HepG2 (cell line): ENCODE measurements at regions not wholly inside any gene's neighbourhood (a gene's known extent, or its start where the extent isn't known, plus 50 kb on each side); places are given as distances from the start of the nearest gene placed in this dataset.
A peak's percentile ranks its signal among the peaks of the same experiment; 100 is the strongest.

ENCODE experiments used
- ATAC-seq: fragments of 200-7000 bp; cut with Tn5 transposase; 3 replicates; pipeline ENCODE4 v1.9.1; 2020; ENCODE audit warnings: mild to moderate bottlenecking, moderate library complexity
- BruUV-seq: library from RNA; stranded (reverse); fragments of 400-500 nt; replicated peaks from 2 replicates; lab custom pipeline; 2021; lab: Mats Ljungman, UMichigan
- CTCF ChIA-PET: fragments of 300-600 bp; formaldehyde crosslinking; extraction: SDS; loops from one replicate; lab custom pipeline; 2021; ENCODE audit warnings: low total read pairs, inconsistent platforms, low intra/inter-chr PET ratio; lab: Yijun Ruan, JAX
- POLR2A ChIA-PET: fragments of 350-600 bp; sonication (Branson Sonifier 250); formaldehyde crosslinking; loops from one replicate; lab custom pipeline; 2020; ENCODE audit warnings: antibody characterized with exemption, inconsistent platforms; lab: Yijun Ruan, JAX
- DNase-seq: peaks from one replicate; pipeline ENCODE4 v3.0.0-alpha.2; 2015; ENCODE audit warnings: low spot score
- FAIRE-seq: peaks from 3 replicates; lab custom pipeline; 2011; peaks lifted over from hg19 to GRCh38; lab: Jason Lieb, UNC
- H2AFZ ChIP-seq: one replicate; pipeline ENCODE4 v1.6.1; 2011; ENCODE audit warnings: low read length, inconsistent platforms
- H3K27ac ChIP-seq: fragments of 300-600 bp; 3 replicates; pipeline ENCODE4 v1.8.0; 2011; ENCODE audit warnings: mixed run types, mild to moderate bottlenecking, mixed read lengths, low read length, inconsistent platforms; ENCODE audit not compliant: insufficient read depth; ENCODE audit errors: extremely low read length
- H3K27me3 ChIP-seq, 2 experiments: fragments of 200-600 bp in 1 of 2; 2 replicates in 1 of 2; 3 replicates in 1 of 2; pipeline versions ENCODE4 v1.6.0 to v1.8.0; 2011; ENCODE audit warnings: low read length in 2 of 2, mild to moderate bottlenecking in 2 of 2, moderate library complexity in 2 of 2, inconsistent platforms in 1 of 2; ENCODE audit not compliant: insufficient read depth in 2 of 2, control insufficient read depth in 1 of 2
- H3K36me3 ChIP-seq, 2 experiments: fragments of 200-600 bp in 1 of 2; replicated peaks in 1 of 2; 2 replicates in 1 of 2; 3 replicates in 1 of 2; pipeline versions ENCODE4 v1.5.1 to v1.8.0; 2011; ENCODE audit warnings: low read length in 2 of 2, inconsistent platforms in 1 of 2; ENCODE audit not compliant: insufficient read depth in 2 of 2, control insufficient read depth in 1 of 2
- H3K4me1 ChIP-seq: 2 replicates; pipeline ENCODE4 v1.5.1; 2012; ENCODE audit warnings: low read length, inconsistent platforms; ENCODE audit not compliant: insufficient read depth
- H3K4me2 ChIP-seq: 2 replicates; pipeline ENCODE4 v1.6.0; 2011; ENCODE audit warnings: low read depth, low read length, inconsistent platforms
- H3K4me3 ChIP-seq, 3 experiments: fragments of 200-600 bp in 1 of 3; sonication (generic), shearing (Covaris generic) in 1 of 3; replicated peaks in 1 of 3; 2 replicates each; pipeline ENCODE4 v1.5.1; 2011 to 2016; ENCODE audit warnings: low read length in 3 of 3, inconsistent platforms in 2 of 3, low read depth in 2 of 3, mild to moderate bottlenecking in 2 of 3, control low read depth in 1 of 3, mixed read lengths in 1 of 3; ENCODE audit not compliant: insufficient read depth in 1 of 3
- H3K79me2 ChIP-seq: one replicate; pipeline ENCODE4 v1.6.1; 2011; ENCODE audit warnings: low read length, inconsistent platforms; ENCODE audit not compliant: insufficient read depth
- H3K9ac ChIP-seq: 2 replicates; pipeline ENCODE4 v1.6.0; 2011; ENCODE audit warnings: mild to moderate bottlenecking, low read depth, low read length, inconsistent platforms; ENCODE audit not compliant: insufficient read depth
- H3K9me3 ChIP-seq: 2 replicates; pipeline ENCODE4 v1.5.1; 2012; ENCODE audit warnings: mild to moderate bottlenecking, low read length
- H4K20me1 ChIP-seq: 2 replicates; pipeline ENCODE4 v1.6.0; 2011; ENCODE audit warnings: inconsistent platforms, mild to moderate bottlenecking, low read length, moderate library complexity; ENCODE audit not compliant: insufficient read depth
- ASH2L ChIP-seq: fragments of 300-600, 200-600 bp; sonication (generic); IDR thresholded peaks from 2 replicates; pipeline ENCODE4 v1.7.0; 2017; ENCODE audit warnings: low read depth, mild to moderate bottlenecking, moderate library complexity, mixed read lengths, low read length; ENCODE audit not compliant: insufficient read length
- IRF1 ChIP-seq: sonication (generic); formaldehyde crosslinking; IDR thresholded peaks from 2 replicates; pipeline ENCODE4 v1.4.0; 2020; ENCODE audit warnings: low read depth, mild to moderate bottlenecking, missing genetic modification reagents
- LRRFIP1 ChIP-seq: sonication (generic); formaldehyde crosslinking; conservative IDR thresholded peaks from 2 replicates; pipeline ENCODE4 v1.4.0; 2020; ENCODE audit warnings: missing genetic modification reagents
- MAFK ChIP-seq, 2 experiments: IDR thresholded peaks in 1 of 2; conservative IDR thresholded peaks in 1 of 2; 2 replicates each; pipeline ENCODE4 v1.6.1; 2011; ENCODE audit warnings: improper control_type of control experiment in 2 of 2, low read length in 2 of 2
- MEF2D ChIP-seq: sonication (generic); formaldehyde crosslinking; IDR thresholded peaks from 2 replicates; pipeline ENCODE4 v1.5.1; 2020; ENCODE audit warnings: mild to moderate bottlenecking, missing genetic modification reagents
- NFATC3 ChIP-seq: sonication (generic); formaldehyde crosslinking; IDR thresholded peaks from 2 replicates; pipeline ENCODE4 v1.5.1; 2020; ENCODE audit warnings: mild to moderate bottlenecking, missing genetic modification reagents
- SRSF9 ChIP-seq: fragments of 200-400 bp; formaldehyde crosslinking; IDR thresholded peaks from 2 replicates; pipeline ENCODE4 v1.6.1; 2018; ENCODE audit warnings: borderline replicate concordance, mild to moderate bottlenecking, low read depth, low read length; ENCODE audit not compliant: insufficient read depth, poor library complexity, severe bottlenecking
- WIZ ChIP-seq: sonication (generic); formaldehyde crosslinking; IDR thresholded peaks from 2 replicates; pipeline ENCODE4 v1.5.1; 2020; ENCODE audit warnings: mild to moderate bottlenecking, missing genetic modification reagents
- ZNF101 ChIP-seq: sonication (generic); formaldehyde crosslinking; IDR thresholded peaks from 2 replicates; pipeline ENCODE4 v1.4.0; 2020; ENCODE audit warnings: mild to moderate bottlenecking, low read depth, missing genetic modification reagents, borderline replicate concordance
- ZNF281 ChIP-seq: sonication (generic); formaldehyde crosslinking; IDR thresholded peaks from 2 replicates; pipeline ENCODE4 v1.4.0; 2020; ENCODE audit warnings: missing genetic modification reagents, borderline replicate concordance
- ZNF496 ChIP-seq: sonication (generic); formaldehyde crosslinking; IDR thresholded peaks from 2 replicates; pipeline ENCODE4 v1.8.1; 2023; ENCODE audit warnings: mild to moderate bottlenecking, moderate library complexity, missing genetic modification reagents; ENCODE audit not compliant: insufficient replicate concordance
- WGBS: methylation state at CpG from one replicate; pipeline ENCODE4 v1.1.6; 2017; ENCODE audit warnings: low lambda C conversion rate; 5-methylcytosine and 5-hydroxymethylcytosine counted together
- in situ Hi-C: cut with HindIII; loops from 2 replicates; pipeline ENCODE4 v1.10.0; 2017; ENCODE audit warnings: low pct_unique_long_range_greater_than_20kb; ENCODE audit not compliant: extremely low pct_ligation_motif_present
- intact Hi-C: fragments of 100-400 bp; cut with micrococcal nuclease; formaldehyde crosslinking; loops from one replicate; pipeline ENCODE4 v1.10.0; 2022; ENCODE audit not compliant: unreplicated experiment

DNA sequence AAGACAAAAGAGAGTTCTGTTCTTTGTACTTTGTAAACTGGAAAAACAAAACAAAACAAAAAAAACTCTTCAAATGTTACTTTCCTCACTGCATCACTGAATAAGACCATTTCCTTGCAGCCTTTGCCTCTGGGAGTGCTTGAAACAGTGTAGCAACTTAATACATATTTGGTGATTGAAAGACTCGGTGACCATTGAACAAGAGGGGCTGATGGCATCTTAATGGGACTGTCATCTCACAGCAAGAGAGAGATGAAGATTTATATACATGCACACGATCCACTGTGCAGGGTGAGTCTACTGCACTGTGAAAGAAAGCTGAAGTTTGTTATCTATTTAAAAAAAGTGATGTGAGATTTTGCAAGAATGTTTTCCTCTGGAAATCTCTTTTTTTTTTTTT lies 111.9 kb upstream of the KLHL25 start:
- no TSS peak for BruUV-seq
- TF ChIP-seq MEF2D (CRISPR knock-in tag) (no peak), LRRFIP1 (CRISPR knock-in tag) (no peak)
- H3K27me3 ChIP-seq: no peaks in the 10 kb centered on the region; a peak in 1 of 5 replicates
- ATAC-seq (no peak), FAIRE-seq (no peak), DNase-seq (no peak)
- no peaks in the 10 kb centered on the region for H3K79me2 ChIP-seq
- no peak overlapping the region for H3K4me2 ChIP-seq
- WGBS: 3% methylated on average over 2 of the region's 2 CpGs
- ChIA-PET CTCF (no interaction called here), POLR2A (no interaction called here)
- intact Hi-C loops: no loop called here
- in situ Hi-C loops: no loop called here
- H3K4me3 ChIP-seq: no peak overlapping the region
- no peak overlapping the region for H3K9ac ChIP-seq
- H2AFZ ChIP-seq: no peak overlapping the region
- H3K9me3 ChIP-seq: no peaks in the 10 kb centered on the region
- H3K4me1 ChIP-seq: no peaks in the 10 kb centered on the region
- no peak overlapping the region for H3K27ac ChIP-seq
- H4K20me1 ChIP-seq: no peaks in the 10 kb centered on the region
- H3K36me3 ChIP-seq: no peaks in the 10 kb centered on the region

DNA sequence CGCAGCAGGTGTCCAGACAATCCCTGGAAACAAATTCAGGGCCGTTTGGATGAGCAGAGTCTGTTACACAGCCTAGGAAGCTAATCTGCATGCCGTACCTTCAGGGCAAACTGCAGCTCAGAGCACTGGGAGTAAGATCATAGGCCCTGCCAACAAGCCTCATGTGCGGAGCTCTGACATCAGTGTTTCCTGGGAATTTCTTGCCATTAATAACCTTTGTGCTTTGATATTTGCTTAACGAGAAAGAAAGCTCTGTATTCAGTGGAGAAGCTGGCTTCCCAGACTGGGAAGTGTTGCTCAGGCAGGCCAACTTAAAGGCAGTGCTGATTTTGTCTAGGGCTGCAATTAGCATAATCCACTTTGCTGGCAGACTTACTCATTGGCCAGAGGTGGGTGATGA lies 116.1 kb upstream of the KLHL25 start:
- H3K27me3 ChIP-seq: no peaks in the 10 kb centered on the region; a peak in 1 of 5 replicates
- no peak overlapping the region for H3K9ac ChIP-seq
- H3K79me2 ChIP-seq: no peaks in the 10 kb centered on the region
- BruUV-seq: no TSS peak
- no peaks in the 10 kb centered on the region for H3K9me3 ChIP-seq
- ATAC-seq (peak; percentile 59; the same call in 2 of the 3 replicates), DNase-seq (no peak), FAIRE-seq (no peak)
- H3K4me3 ChIP-seq: no peak overlapping the region
- no peak overlapping the region for H3K27ac ChIP-seq
- H3K4me2 ChIP-seq: no peak overlapping the region
- no peaks in the 10 kb centered on the region for H3K36me3 ChIP-seq
- no peak overlapping the region for H2AFZ ChIP-seq
- in situ Hi-C loops (no loop called here), intact Hi-C loops (no loop called here)
- ChIA-PET POLR2A (no interaction called here), CTCF (no interaction called here)
- H4K20me1 ChIP-seq: no peaks in the 10 kb centered on the region
- 4% methylated on average over 3 of the region's 5 CpGs for WGBS
- no peaks in the 10 kb centered on the region for H3K4me1 ChIP-seq
- TF ChIP-seq MAFK (conservative IDR thresholded peaks at IDR 0.05 in 1 of 2, IDR thresholded peaks at IDR 0.05 in 1 of 2; ENCODE audit: low read length in 2 of 2) (no peak), WIZ (no peak), ASH2L (no peak), SRSF9 (no peak), NFATC3 (no peak), ZNF496 (CRISPR knock-in tag) (no peak), ZNF281 (CRISPR knock-in tag) (no peak), IRF1 (CRISPR knock-in tag) (no peak), ZNF101 (CRISPR knock-in tag) (no peak), MEF2D (CRISPR knock-in tag) (no peak)
